Progenitor cell of endocrine pancreas (in vitro differentiated cells): ENCODE measurements at regions not wholly inside any gene's neighbourhood (a gene's known extent, or its start where the extent isn't known, plus 50 kb on each side); places are given as distances from the start of the nearest gene placed in this dataset.

Experiments
- DNase-seq: peaks from one replicate; pipeline ENCODE4 v3.0.0; 2021; ENCODE audit warnings: low spot score; ENCODE audit not compliant: unreplicated experiment
- H3K27ac Mint-ChIP-seq: 2 replicates; pipeline ENCODE4 v1.8.0; 2021; ENCODE audit warnings: mild to moderate bottlenecking, moderate library complexity, mixed read lengths
- H3K27me3 Mint-ChIP-seq: 2 replicates; pipeline ENCODE4 v1.8.0; 2021; ENCODE audit warnings: mixed read lengths
- H3K36me3 Mint-ChIP-seq: 2 replicates; pipeline ENCODE4 v1.8.0; 2022; ENCODE audit warnings: mixed read lengths; ENCODE audit not compliant: insufficient read depth
- H3K4me1 Mint-ChIP-seq: 2 replicates; pipeline ENCODE4 v1.8.0; 2021; ENCODE audit warnings: low read depth, mixed read lengths
- H3K4me3 Mint-ChIP-seq: 2 replicates; pipeline ENCODE4 v1.8.0; 2021; ENCODE audit warnings: low read depth, mild to moderate bottlenecking, moderate library complexity, mixed read lengths
- H3K9me3 Mint-ChIP-seq: 2 replicates; pipeline ENCODE4 v1.8.0; 2021; ENCODE audit warnings: low read depth, mixed read lengths
- TF ChIP-seq, protein P1 (sequence below): fragments of 200-600 bp; sonication (generic); IDR thresholded peaks from one replicate; pipeline ENCODE4 v1.5.0; 2021; ENCODE audit warnings: antibody characterized with exemption, mild to moderate bottlenecking; ENCODE audit not compliant: unreplicated experiment

DNA sequence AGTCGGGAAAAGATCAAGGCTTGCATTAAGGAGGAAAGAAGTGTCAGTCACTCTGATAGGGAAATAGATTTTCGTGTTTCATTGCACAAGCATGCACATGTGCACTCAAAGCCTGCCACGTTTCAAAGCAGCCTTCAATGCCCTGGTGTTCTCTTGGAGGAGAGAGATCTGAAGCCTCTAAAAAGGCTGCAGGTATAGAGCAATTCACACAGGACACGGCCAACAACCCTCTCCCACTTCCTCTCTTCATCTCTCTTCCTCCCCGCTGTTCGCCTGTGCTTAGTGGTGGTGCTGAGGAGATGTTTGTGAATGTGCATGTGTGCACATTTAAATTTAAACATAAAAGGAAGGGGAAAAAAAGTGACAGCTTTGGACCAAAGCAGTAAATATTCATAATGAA, 117.7 kb downstream of the NUF2 start:
- no peaks in the 10 kb centered on the region for H3K4me1 Mint-ChIP-seq
- H3K36me3 Mint-ChIP-seq = no peaks in the 10 kb centered on the region
- no peaks in the 10 kb centered on the region for H3K9me3 Mint-ChIP-seq
- peaks cover 8% of the 10 kb centered on the region for H3K27me3 Mint-ChIP-seq
- no peak overlapping the region for H3K27ac Mint-ChIP-seq
- TF ChIP-seq, protein P1, sequence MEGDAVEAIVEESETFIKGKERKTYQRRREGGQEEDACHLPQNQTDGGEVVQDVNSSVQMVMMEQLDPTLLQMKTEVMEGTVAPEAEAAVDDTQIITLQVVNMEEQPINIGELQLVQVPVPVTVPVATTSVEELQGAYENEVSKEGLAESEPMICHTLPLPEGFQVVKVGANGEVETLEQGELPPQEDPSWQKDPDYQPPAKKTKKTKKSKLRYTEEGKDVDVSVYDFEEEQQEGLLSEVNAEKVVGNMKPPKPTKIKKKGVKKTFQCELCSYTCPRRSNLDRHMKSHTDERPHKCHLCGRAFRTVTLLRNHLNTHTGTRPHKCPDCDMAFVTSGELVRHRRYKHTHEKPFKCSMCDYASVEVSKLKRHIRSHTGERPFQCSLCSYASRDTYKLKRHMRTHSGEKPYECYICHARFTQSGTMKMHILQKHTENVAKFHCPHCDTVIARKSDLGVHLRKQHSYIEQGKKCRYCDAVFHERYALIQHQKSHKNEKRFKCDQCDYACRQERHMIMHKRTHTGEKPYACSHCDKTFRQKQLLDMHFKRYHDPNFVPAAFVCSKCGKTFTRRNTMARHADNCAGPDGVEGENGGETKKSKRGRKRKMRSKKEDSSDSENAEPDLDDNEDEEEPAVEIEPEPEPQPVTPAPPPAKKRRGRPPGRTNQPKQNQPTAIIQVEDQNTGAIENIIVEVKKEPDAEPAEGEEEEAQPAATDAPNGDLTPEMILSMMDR = no peak
- H3K4me3 Mint-ChIP-seq = no peak overlapping the region
- DNase-seq = no peak

- Mint-ChIP-seq H3K36me3 (no peaks in the 10 kb centered on the region), H3K4me1 (no peaks in the 10 kb centered on the region), H3K9me3 (no peaks in the 10 kb centered on the region), H3K4me3 (no peak overlapping the region), H3K27ac (no peak overlapping the region), H3K27me3 (peaks cover 8% of the 10 kb centered on the region)
- DNase-seq = no peak
- TF ChIP-seq, protein P1 = no peak
These were observed 118.3 kb downstream of the NUF2 start for GRCh38 chr1:163440090-163440489.

- no peaks in the 10 kb centered on the region for H3K4me1 Mint-ChIP-seq
- H3K36me3 Mint-ChIP-seq = no peaks in the 10 kb centered on the region
- TF ChIP-seq, protein P1 = no peak
- DNase-seq = no peak
- peaks cover 8% of the 10 kb centered on the region for H3K27me3 Mint-ChIP-seq
- no peak overlapping the region for H3K27ac Mint-ChIP-seq
- no peaks in the 10 kb centered on the region for H3K9me3 Mint-ChIP-seq
- no peak overlapping the region for H3K4me3 Mint-ChIP-seq
These were observed 120.6 kb downstream of the NUF2 start for GRCh38 chr1:163442231-163442879.

GRCh38 chr1:163442895-163443294, 121.1 kb downstream of the NUF2 start:
- no peak for DNase-seq
- no peaks in the 10 kb centered on the region for H3K36me3 Mint-ChIP-seq
- H3K27me3 Mint-ChIP-seq = peaks cover 8% of the 10 kb centered on the region
- TF ChIP-seq, protein P1 = no peak
- H3K4me3 Mint-ChIP-seq = no peak overlapping the region
- no peak overlapping the region for H3K27ac Mint-ChIP-seq
- H3K9me3 Mint-ChIP-seq = no peaks in the 10 kb centered on the region
- no peaks in the 10 kb centered on the region for H3K4me1 Mint-ChIP-seq

DNA sequence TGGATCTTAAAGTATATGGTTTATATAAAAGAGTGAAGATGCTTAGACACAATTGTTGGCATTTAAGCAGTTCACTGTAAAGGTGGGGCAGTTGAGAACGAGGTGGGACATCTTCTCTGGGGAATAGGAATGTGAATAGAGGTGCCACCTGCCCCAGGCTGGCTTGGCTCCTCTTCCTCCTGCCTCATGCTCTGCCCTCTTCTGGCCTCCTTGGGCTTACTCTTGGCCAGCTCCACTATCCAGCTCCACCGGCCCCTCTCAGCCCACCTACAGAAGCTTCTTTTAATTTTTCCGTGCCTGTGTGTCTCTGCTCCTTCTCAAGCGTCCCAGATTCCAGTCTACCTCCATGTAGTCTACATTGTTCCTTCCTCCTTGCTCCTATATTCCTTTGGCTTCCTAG, 122.1 kb downstream of the NUF2 start:
- Mint-ChIP-seq H3K9me3 (no peaks in the 10 kb centered on the region), H3K4me1 (no peaks in the 10 kb centered on the region), H3K4me3 (no peak overlapping the region), H3K27me3 (peaks cover 8% of the 10 kb centered on the region), H3K36me3 (no peaks in the 10 kb centered on the region), H3K27ac (no peak overlapping the region)
- TF ChIP-seq, protein P1 = no peak
- no peak for DNase-seq
